Endothelial cell of umbilical vein (primary cell): ENCODE measurements at regions not wholly inside any gene's neighbourhood (a gene's known extent, or its start where the extent isn't known, plus 50 kb on each side); places are given as distances from the start of the nearest gene placed in this dataset.

ENCODE experiments used
- EZH2 ChIP-seq: IDR thresholded peaks from 2 replicates; pipeline ENCODE4 v1.6.1; 2012; ENCODE audit warnings: borderline replicate concordance, low read depth, mild to moderate bottlenecking, moderate library complexity, low read length, inconsistent platforms; ENCODE audit not compliant: severe bottlenecking
- FOS ChIP-seq: IDR thresholded peaks from 2 replicates; pipeline ENCODE4 v1.6.1; 2011; ENCODE audit warnings: mild to moderate bottlenecking, low read length, moderate library complexity, borderline replicate concordance; ENCODE audit not compliant: insufficient read depth
- JUN ChIP-seq: IDR thresholded peaks from 2 replicates; pipeline ENCODE4 v1.6.1; 2011; ENCODE audit warnings: borderline replicate concordance, low read depth; ENCODE audit not compliant: insufficient read length, insufficient read depth
- MYC ChIP-seq: IDR thresholded peaks from one replicate; pipeline ENCODE4 v1.6.1; 2011; ENCODE audit warnings: mild to moderate bottlenecking, low read depth, low read length
- POLR2A ChIP-seq: IDR thresholded peaks from 2 replicates; pipeline ENCODE4 v1.6.1; 2012; ENCODE audit warnings: low read depth, mild to moderate bottlenecking, control low read depth, low read length
- POLR2AphosphoS5 ChIP-seq: IDR thresholded peaks from 2 replicates; pipeline ENCODE4 v1.6.1; 2012; ENCODE audit warnings: low read depth, mild to moderate bottlenecking, control low read depth, low read length, moderate library complexity; ENCODE audit not compliant: insufficient read depth
- TF ChIP-seq, protein P1 (sequence below), 2 donors: IDR thresholded peaks; 1 replicate in 1 of 2; 2 replicates in 1 of 2; pipeline ENCODE4 v1.5.1; 2011; ENCODE audit warnings: low read length in 2 of 2, mild to moderate bottlenecking in 2 of 2, moderate library complexity in 2 of 2, control low read depth in 1 of 2, inconsistent platforms in 1 of 2, low read depth in 1 of 2; ENCODE audit not compliant: insufficient read depth in 1 of 2; ENCODE audit errors: extremely low read depth in 1 of 2
- TF ChIP-seq, protein P2 (sequence below): IDR thresholded peaks from 2 replicates; pipeline ENCODE4 v1.6.1; 2011; ENCODE audit not compliant: insufficient read depth, insufficient read length

GRCh38 chr10:85222300-85222699, 893.9 kb downstream of the CCSER2 start:
- TF ChIP-seq, protein P1, sequence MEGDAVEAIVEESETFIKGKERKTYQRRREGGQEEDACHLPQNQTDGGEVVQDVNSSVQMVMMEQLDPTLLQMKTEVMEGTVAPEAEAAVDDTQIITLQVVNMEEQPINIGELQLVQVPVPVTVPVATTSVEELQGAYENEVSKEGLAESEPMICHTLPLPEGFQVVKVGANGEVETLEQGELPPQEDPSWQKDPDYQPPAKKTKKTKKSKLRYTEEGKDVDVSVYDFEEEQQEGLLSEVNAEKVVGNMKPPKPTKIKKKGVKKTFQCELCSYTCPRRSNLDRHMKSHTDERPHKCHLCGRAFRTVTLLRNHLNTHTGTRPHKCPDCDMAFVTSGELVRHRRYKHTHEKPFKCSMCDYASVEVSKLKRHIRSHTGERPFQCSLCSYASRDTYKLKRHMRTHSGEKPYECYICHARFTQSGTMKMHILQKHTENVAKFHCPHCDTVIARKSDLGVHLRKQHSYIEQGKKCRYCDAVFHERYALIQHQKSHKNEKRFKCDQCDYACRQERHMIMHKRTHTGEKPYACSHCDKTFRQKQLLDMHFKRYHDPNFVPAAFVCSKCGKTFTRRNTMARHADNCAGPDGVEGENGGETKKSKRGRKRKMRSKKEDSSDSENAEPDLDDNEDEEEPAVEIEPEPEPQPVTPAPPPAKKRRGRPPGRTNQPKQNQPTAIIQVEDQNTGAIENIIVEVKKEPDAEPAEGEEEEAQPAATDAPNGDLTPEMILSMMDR (IDR thresholded peaks at IDR 0.05; ENCODE audit: extremely low read depth in 1 of 2, insufficient read depth in 1 of 2, low read depth in 1 of 2, low read length in 2 of 2), result no peak
- TF ChIP-seq POLR2AphosphoS5 (no peak), EZH2 (no peak), POLR2A (no peak), JUN (no peak), MYC (no peak), FOS (no peak)
- TF ChIP-seq, protein P2, sequence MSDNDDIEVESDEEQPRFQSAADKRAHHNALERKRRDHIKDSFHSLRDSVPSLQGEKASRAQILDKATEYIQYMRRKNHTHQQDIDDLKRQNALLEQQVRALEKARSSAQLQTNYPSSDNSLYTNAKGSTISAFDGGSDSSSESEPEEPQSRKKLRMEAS, result no peak
